Endodermal cell (in vitro differentiated cells): ENCODE measurements at regions not wholly inside any gene's neighbourhood (a gene's known extent, or its start where the extent isn't known, plus 50 kb on each side); places are given as distances from the start of the nearest gene placed in this dataset.
A peak's percentile ranks its signal among the peaks of the same experiment; 100 is the strongest.
"Not testable (repeated sequence)": the region's sequence is repeated elsewhere in the genome, so short reads cannot be mapped to it uniquely, and the experiment has no call there.

Experiments
- DNase-seq: peaks from one replicate; pipeline ENCODE4 v3.0.0-alpha.2; 2017
- H3K27ac ChIP-seq: 2 replicates; pipeline ENCODE4 v1.5.1; 2013; ENCODE audit warnings: mild to moderate bottlenecking, low read depth, low read length, moderate library complexity
- H3K27me3 ChIP-seq: 2 replicates; pipeline ENCODE4 v1.6.1; 2013; ENCODE audit warnings: mild to moderate bottlenecking, low read length, moderate library complexity; ENCODE audit not compliant: insufficient read depth, control insufficient read depth, poor library complexity, severe bottlenecking
- H3K36me3 ChIP-seq: 2 replicates; pipeline ENCODE4 v1.7.0; 2013; ENCODE audit warnings: mild to moderate bottlenecking, low read length, moderate library complexity; ENCODE audit not compliant: control insufficient read depth, insufficient read depth
- H3K4me1 ChIP-seq: one replicate; pipeline ENCODE4 v1.7.0; 2013; ENCODE audit warnings: low read length; ENCODE audit not compliant: control insufficient read depth, insufficient read depth
- H3K4me3 ChIP-seq: 2 replicates; pipeline ENCODE4 v1.5.1; 2013; ENCODE audit warnings: mild to moderate bottlenecking, low read length, moderate library complexity
- H3K9ac ChIP-seq: 2 replicates; pipeline ENCODE4 v1.6.1; 2013; ENCODE audit warnings: mild to moderate bottlenecking, low read length, moderate library complexity; ENCODE audit not compliant: poor library complexity, severe bottlenecking; ENCODE audit errors: extremely low read depth
- H3K9me3 ChIP-seq: 2 replicates; pipeline ENCODE4 v1.6.1; 2013; ENCODE audit warnings: mild to moderate bottlenecking, low read length, moderate library complexity; ENCODE audit not compliant: control insufficient read depth
- H3K27ac Mint-ChIP-seq: 2 replicates; pipeline ENCODE4 v1.8.0; 2020; ENCODE audit warnings: mixed read lengths
- H3K27me3 Mint-ChIP-seq: 2 replicates; pipeline ENCODE4 v1.8.0; 2021; ENCODE audit warnings: mild to moderate bottlenecking, mixed read lengths; ENCODE audit not compliant: insufficient read depth
- H3K36me3 Mint-ChIP-seq: 2 replicates; pipeline ENCODE4 v1.8.0; 2020; ENCODE audit warnings: low read depth, mixed read lengths
- H3K4me1 Mint-ChIP-seq: 2 replicates; pipeline ENCODE4 v1.8.0; 2020; ENCODE audit warnings: mixed read lengths
- H3K4me3 Mint-ChIP-seq: 2 replicates; pipeline ENCODE4 v1.8.0; 2020; ENCODE audit warnings: mild to moderate bottlenecking, moderate library complexity, mixed read lengths
- H3K9me3 Mint-ChIP-seq: 2 replicates; pipeline ENCODE4 v1.8.0; 2020; ENCODE audit warnings: mild to moderate bottlenecking, mixed read lengths
- WGBS, 2 experiments: methylation state at CpG; one replicate each; pipeline versions ENCODE4 v1.1.5 to v1.1.7; 2013; ENCODE audit warnings: missing lambda C conversion rate in 2 of 2, mixed read lengths in 1 of 2; ENCODE audit not compliant: insufficient coverage in 1 of 2, insufficient read length in 1 of 2; 5-methylcytosine and 5-hydroxymethylcytosine counted together
- TF ChIP-seq, protein P1 (sequence below): fragments of 200-600 bp; sonication (generic); conservative IDR thresholded peaks from 2 replicates; pipeline ENCODE4 v1.5.0; 2021; ENCODE audit warnings: antibody characterized with exemption, mild to moderate bottlenecking

DNA sequence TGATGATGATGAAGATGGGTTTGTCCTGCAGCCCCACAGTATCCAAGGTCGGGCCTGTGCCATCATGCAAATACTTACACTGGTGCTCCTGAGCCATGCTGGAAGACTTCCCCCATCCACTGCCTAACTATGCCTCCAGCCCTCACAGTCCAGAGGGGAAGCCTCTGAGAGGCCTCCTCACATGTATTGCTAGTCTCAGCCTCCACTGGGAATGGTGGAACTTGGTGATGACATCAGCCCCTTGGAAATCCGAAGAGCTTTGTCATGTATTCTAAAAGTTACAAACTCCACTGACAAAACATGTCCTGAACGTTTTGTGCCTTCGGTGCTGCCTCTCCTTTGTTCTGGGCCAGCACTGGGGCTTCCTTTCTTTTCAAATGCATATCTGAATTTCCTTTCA lies 61.1 kb upstream of the DMRTB1 start:
- Mint-ChIP-seq H3K4me3 (no peak overlapping the region), H3K4me1 (peaks cover 41% of the 10 kb centered on the region), H3K36me3 (peaks cover 2% of the 10 kb centered on the region), H3K27ac (peak overlapping the region; percentile 22), H3K27me3 (peaks cover 10% of the 10 kb centered on the region), H3K9me3 (no peaks in the 10 kb centered on the region)
- H3K9ac ChIP-seq = no peak overlapping the region
- H3K4me3 ChIP-seq = no peak overlapping the region
- H3K27me3 ChIP-seq = no peaks in the 10 kb centered on the region
- no peaks in the 10 kb centered on the region for H3K9me3 ChIP-seq
- WGBS, 2 experiments = 47 to 64% methylated on average over 3 to 4 of the region's 4 CpGs
- no peak overlapping the region for H3K27ac ChIP-seq
- H3K4me1 ChIP-seq = peaks cover 14% of the 10 kb centered on the region
- TF ChIP-seq, protein P1, sequence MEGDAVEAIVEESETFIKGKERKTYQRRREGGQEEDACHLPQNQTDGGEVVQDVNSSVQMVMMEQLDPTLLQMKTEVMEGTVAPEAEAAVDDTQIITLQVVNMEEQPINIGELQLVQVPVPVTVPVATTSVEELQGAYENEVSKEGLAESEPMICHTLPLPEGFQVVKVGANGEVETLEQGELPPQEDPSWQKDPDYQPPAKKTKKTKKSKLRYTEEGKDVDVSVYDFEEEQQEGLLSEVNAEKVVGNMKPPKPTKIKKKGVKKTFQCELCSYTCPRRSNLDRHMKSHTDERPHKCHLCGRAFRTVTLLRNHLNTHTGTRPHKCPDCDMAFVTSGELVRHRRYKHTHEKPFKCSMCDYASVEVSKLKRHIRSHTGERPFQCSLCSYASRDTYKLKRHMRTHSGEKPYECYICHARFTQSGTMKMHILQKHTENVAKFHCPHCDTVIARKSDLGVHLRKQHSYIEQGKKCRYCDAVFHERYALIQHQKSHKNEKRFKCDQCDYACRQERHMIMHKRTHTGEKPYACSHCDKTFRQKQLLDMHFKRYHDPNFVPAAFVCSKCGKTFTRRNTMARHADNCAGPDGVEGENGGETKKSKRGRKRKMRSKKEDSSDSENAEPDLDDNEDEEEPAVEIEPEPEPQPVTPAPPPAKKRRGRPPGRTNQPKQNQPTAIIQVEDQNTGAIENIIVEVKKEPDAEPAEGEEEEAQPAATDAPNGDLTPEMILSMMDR = no peak
- H3K36me3 ChIP-seq = peaks cover 4% of the 10 kb centered on the region
- DNase-seq = peak; percentile 33

- Histone ChIP-seq H3K36me3 (peaks cover 4% of the 10 kb centered on the region), H3K4me3 (no peak overlapping the region), H3K27ac (no peak overlapping the region), H3K4me1 (peaks cover 13% of the 10 kb centered on the region), H3K9ac (no peak overlapping the region), H3K9me3 (no peaks in the 10 kb centered on the region), H3K27me3 (no peaks in the 10 kb centered on the region)
- DNase-seq = peak; percentile 41
- peaks cover 10% of the 10 kb centered on the region for H3K27me3 Mint-ChIP-seq
- TF ChIP-seq, protein P1 = no peak
- H3K9me3 Mint-ChIP-seq = no peaks in the 10 kb centered on the region
- H3K4me3 Mint-ChIP-seq = no peak overlapping the region
- H3K27ac Mint-ChIP-seq = no peak overlapping the region
- 94 to 97% methylated on average over 17 to 20 of the region's 20 CpGs for WGBS, 2 experiments
- peaks cover 38% of the 10 kb centered on the region for H3K4me1 Mint-ChIP-seq
- peaks cover 2% of the 10 kb centered on the region for H3K36me3 Mint-ChIP-seq
Measured at GRCh38 chr1:53398576-53399365, 60.4 kb upstream of the DMRTB1 start.

- 98 to 99% methylated on average over 9 to 14 of the region's 15 CpGs for WGBS, 2 experiments
- H3K27ac Mint-ChIP-seq = not testable (repeated sequence)
- DNase-seq = peak; percentile 32
Measured at GRCh38 chr1:53399370-53400133, 59.6 kb upstream of the DMRTB1 start.

More at GRCh38 chr1:53399370-53400133, 59.6 kb upstream of the DMRTB1 start:
- H3K27me3 Mint-ChIP-seq, H3K36me3 ChIP-seq, H3K4me3 Mint-ChIP-seq, H3K36me3 Mint-ChIP-seq, H3K4me3 ChIP-seq, H3K9ac ChIP-seq, H3K9me3 ChIP-seq, H3K9me3 Mint-ChIP-seq, H3K27me3 ChIP-seq, H3K27ac ChIP-seq: not testable (repeated sequence)
- peaks cover 13% of the 10 kb centered on the region for H3K4me1 ChIP-seq
- H3K4me1 Mint-ChIP-seq = peaks cover 40% of the 10 kb centered on the region
